HEK293T (cell line): ENCODE measurements at regions not wholly inside any gene's neighbourhood (a gene's known extent, or its start where the extent isn't known, plus 50 kb on each side); places are given as distances from the start of the nearest gene placed in this dataset.

Experiments
- BHLHE40 ChIP-seq: fragments of 450-650 bp; IDR thresholded peaks from 2 replicates; pipeline ENCODE4 v1.6.1; 2016; ENCODE audit warnings: mild to moderate bottlenecking, moderate library complexity, borderline replicate concordance
- CTBP1 ChIP-seq: fragments of 450-650 bp; IDR thresholded peaks from 2 replicates; pipeline ENCODE4 v1.6.1; 2016; ENCODE audit warnings: borderline replicate concordance
- ELF4 ChIP-seq: fragments of 450-650 bp; IDR thresholded peaks from 2 replicates; pipeline ENCODE4 v1.6.1; 2017; ENCODE audit warnings: antibody characterized with exemption
- FOXA1 ChIP-seq: fragments of 450-650 bp; IDR thresholded peaks from 2 replicates; pipeline ENCODE4 v1.6.1; 2016; ENCODE audit warnings: mild to moderate bottlenecking
- FOXK2 ChIP-seq: fragments of 450-650 bp; IDR thresholded peaks from 2 replicates; pipeline ENCODE4 v1.6.1; 2016; ENCODE audit warnings: mild to moderate bottlenecking
- FOXM1 ChIP-seq: fragments of 450-650 bp; IDR thresholded peaks from 2 replicates; pipeline ENCODE4 v1.6.1; 2017; ENCODE audit warnings: mild to moderate bottlenecking, borderline replicate concordance
- HDGF ChIP-seq: fragments of 450-650 bp; IDR thresholded peaks from 2 replicates; pipeline ENCODE4 v1.6.1; 2017; ENCODE audit warnings: antibody characterized with exemption, borderline replicate concordance
- L3MBTL2 ChIP-seq: fragments of 450-650 bp; conservative IDR thresholded peaks from 2 replicates; pipeline ENCODE4 v1.6.1; 2016; ENCODE audit warnings: mild to moderate bottlenecking
- NFRKB ChIP-seq: fragments of 450-650 bp; IDR thresholded peaks from 2 replicates; pipeline ENCODE4 v1.6.1; 2016; ENCODE audit warnings: mild to moderate bottlenecking, moderate library complexity
- SP1 ChIP-seq: fragments of 450-650 bp; IDR thresholded peaks from 2 replicates; pipeline ENCODE4 v1.6.1; 2017
- TARDBP ChIP-seq: fragments of 450-650 bp; IDR thresholded peaks from 2 replicates; pipeline ENCODE4 v1.6.1; 2016
- ZNF384 ChIP-seq: fragments of 450-650 bp; IDR thresholded peaks from 2 replicates; pipeline ENCODE4 v1.6.1; 2016

GRCh38 chr13:59299584-59299983, 864.1 kb downstream of the DIAPH3 start:
- TF ChIP-seq BHLHE40 (no peak), L3MBTL2 (no peak), NFRKB (no peak), FOXK2 (no peak), HDGF (no peak), SP1 (no peak), FOXA1 (no peak), CTBP1 (no peak), FOXM1 (no peak), ELF4 (no peak), TARDBP (no peak), ZNF384 (no peak)
